AG04450 (cell line): ENCODE measurements at regions not wholly inside any gene's neighbourhood (a gene's known extent, or its start where the extent isn't known, plus 50 kb on each side); places are given as distances from the start of the nearest gene placed in this dataset.

ENCODE experiments used
- CTCF ChIA-PET: fragments of 300-600, 350-600 bp; formaldehyde crosslinking; extraction: SDS; loops from one replicate; lab custom pipeline; 2022; ENCODE audit warnings: antibody characterized with exemption, inconsistent platforms; lab: Charles Lee
- POLR2A ChIA-PET: fragments of 350-600 bp; formaldehyde crosslinking; extraction: SDS; loops from one replicate; lab custom pipeline; 2021; ENCODE audit warnings: antibody characterized with exemption, inconsistent platforms; lab: Yijun Ruan, JAX
- DNase-seq: peaks from one replicate; pipeline ENCODE4 v3.0.0-alpha.2; 2011; ENCODE audit warnings: low read depth, low spot score
- H3K27ac ChIP-seq: one replicate; pipeline ENCODE4 v1.5.1; 2012; ENCODE audit warnings: low read depth, low read length, control low read depth
- H3K27me3 ChIP-seq: one replicate; pipeline ENCODE4 v1.6.0; 2012; ENCODE audit warnings: low read length; ENCODE audit not compliant: control insufficient read depth, insufficient read depth
- H3K4me3 ChIP-seq: 2 replicates; pipeline ENCODE4 v1.5.1; 2011; ENCODE audit warnings: mild to moderate bottlenecking, low read depth, low read length, control low read depth
- H3K9me3 ChIP-seq: 2 replicates; pipeline ENCODE4 v1.5.1; 2012; ENCODE audit warnings: low read length; ENCODE audit not compliant: control insufficient read depth, insufficient read depth
- CTCF ChIP-seq: IDR thresholded peaks from 2 replicates; pipeline ENCODE4 v1.5.1; 2011; ENCODE audit warnings: low read depth, low read length, control low read depth, inconsistent platforms

DNA sequence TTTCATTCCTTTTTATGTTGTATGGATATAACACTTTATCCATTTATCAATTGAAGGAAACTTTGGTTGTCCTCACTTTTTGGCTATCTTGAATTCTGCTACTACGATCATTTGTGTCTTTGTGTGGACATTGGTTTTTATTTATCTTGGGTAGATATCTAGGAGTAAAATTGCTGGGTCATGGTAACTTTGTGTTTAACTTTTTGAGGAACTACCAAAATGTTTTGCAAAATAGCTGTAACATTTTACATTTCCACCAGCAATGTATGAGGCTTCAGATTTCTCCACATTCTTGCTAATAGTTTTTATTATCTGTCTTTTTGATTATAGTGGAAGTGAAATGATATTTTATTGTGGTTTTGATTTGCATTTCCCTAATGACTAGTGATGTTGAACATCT is 55.6 kb downstream of the TLNRD1 start:
- Histone ChIP-seq H3K27ac (no peak overlapping the region), H3K27me3 (no peaks in the 10 kb centered on the region), H3K4me3 (no peak overlapping the region), H3K9me3 (no peaks in the 10 kb centered on the region)
- ChIA-PET CTCF (no interaction called here), POLR2A (no interaction called here)
- no peak for DNase-seq
- no peak for TF ChIP-seq CTCF

DNA sequence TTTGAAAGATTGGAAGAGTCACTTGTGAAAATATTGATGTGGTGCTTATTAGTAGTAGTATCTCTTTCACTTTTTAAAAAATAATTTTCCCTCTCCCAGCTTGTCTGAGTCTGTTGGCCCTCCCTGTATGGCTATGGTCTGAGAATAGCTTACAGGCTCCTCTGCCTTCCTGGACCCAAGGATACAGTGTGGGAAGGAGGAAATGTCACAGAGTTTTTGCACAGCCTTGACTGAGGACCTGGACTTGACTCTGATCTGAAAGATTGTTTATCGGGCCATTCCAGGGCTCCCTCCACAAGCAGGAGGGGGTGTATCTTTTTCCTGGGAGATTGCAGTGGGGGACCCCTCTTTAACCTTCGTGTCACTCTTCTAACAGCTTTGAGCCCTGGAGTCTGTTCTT is 59.7 kb downstream of the TLNRD1 start:
- H3K9me3 ChIP-seq: no peaks in the 10 kb centered on the region
- CTCF ChIA-PET: no interaction called here
- no peak for DNase-seq
- no peak overlapping the region for H3K4me3 ChIP-seq
- TF ChIP-seq CTCF: no peak
- no peak overlapping the region for H3K27ac ChIP-seq
- peaks cover 6% of the 10 kb centered on the region for H3K27me3 ChIP-seq
- POLR2A ChIA-PET: no interaction called here

DNA sequence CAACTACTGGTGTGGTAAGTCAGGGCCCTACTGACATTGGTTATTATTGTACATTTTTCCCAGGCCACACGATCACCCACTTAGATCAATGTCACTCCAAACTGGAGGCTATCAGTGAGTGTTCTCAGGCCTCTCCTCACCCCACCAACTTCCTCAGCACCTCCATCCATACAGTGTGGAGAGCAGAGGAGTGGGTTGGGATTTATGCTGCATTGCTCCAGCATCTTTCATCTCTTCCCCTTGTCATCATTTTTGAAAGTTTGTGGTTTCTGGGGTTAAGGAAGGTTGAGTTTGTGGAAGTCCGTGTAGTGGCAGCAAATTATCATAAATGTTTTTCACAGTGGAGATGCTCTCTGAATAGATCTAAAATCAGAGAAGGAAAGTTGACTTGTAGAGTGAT is 60.2 kb downstream of the TLNRD1 start:
- ChIA-PET CTCF (no interaction called here), POLR2A (no interaction called here)

DNA sequence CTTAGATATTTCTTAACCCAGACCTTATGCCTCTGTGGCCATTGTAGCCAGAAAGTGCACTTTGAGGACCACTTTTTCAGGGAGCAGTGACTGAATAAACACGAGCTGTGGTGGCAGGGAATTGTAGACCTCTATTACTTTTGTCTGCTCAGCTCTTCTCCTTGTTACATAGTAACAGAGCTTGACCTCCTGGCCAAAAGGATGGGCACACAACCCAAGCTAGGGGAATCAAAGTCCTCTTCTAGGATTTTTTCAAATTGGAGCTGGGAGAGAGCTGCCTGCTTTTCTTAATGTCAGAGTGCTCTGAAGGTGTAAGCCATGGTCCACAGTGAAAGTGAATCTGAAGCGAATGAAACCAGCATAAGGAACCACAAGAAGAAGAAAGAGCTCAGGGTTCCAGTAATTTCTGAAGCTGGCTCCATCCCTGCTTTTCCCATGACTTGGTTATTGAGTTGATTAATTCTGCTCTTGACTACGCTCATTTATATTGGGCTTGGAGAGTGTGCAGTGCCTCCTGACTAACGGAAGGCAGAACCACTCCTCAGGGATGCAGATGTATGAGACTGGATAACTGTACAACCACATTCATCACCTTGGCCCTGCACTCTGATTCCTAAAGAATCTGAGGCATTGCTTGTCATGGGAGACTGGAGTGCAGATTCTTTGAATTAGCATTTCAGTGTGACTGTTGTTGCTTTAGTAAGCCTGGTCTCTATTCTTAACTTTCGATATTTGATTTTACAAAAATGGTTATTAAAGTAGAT is 60.9 kb downstream of the TLNRD1 start:
- Histone ChIP-seq H3K27ac (no peak overlapping the region), H3K27me3 (peaks cover 6% of the 10 kb centered on the region), H3K4me3 (no peak overlapping the region), H3K9me3 (no peaks in the 10 kb centered on the region)
- DNase-seq: no peak
- no peak for TF ChIP-seq CTCF
- CTCF ChIA-PET: no interaction called here
- POLR2A ChIA-PET: no interaction called here

More for the DNA sequence above, 60.2 kb downstream of the TLNRD1 start:
- TF ChIP-seq CTCF: no peak
- Histone ChIP-seq H3K27me3 (peaks cover 6% of the 10 kb centered on the region), H3K4me3 (no peak overlapping the region), H3K9me3 (no peaks in the 10 kb centered on the region), H3K27ac (no peak overlapping the region)
- DNase-seq: no peak

- H3K9me3 ChIP-seq: no peaks in the 10 kb centered on the region
- TF ChIP-seq CTCF: no peak
- POLR2A ChIA-PET: no interaction called here
- no peak for DNase-seq
- CTCF ChIA-PET: no interaction called here
- no peak overlapping the region for H3K4me3 ChIP-seq
- no peak overlapping the region for H3K27ac ChIP-seq
- peaks cover 6% of the 10 kb centered on the region for H3K27me3 ChIP-seq
Measured at GRCh38 chr15:81062937-81063336, 62.2 kb downstream of the TLNRD1 start.
